CD4-positive, alpha-beta T cell (primary cell): ENCODE measurements at regions not wholly inside any gene's neighbourhood (a gene's known extent, or its start where the extent isn't known, plus 50 kb on each side); places are given as distances from the start of the nearest gene placed in this dataset.

Experiments
- ATAC-seq: fragments of 200-7000 bp; cut with Tn5 transposase; one replicate; pipeline ENCODE4 v1.10.0; 2022; ENCODE audit warnings: mild to moderate bottlenecking; ENCODE audit not compliant: poor library complexity
- CTCF ChIA-PET: fragments of 350-600 bp; sonication (Branson Sonifier 250); formaldehyde crosslinking; loops from one replicate; lab custom pipeline; 2021; ENCODE audit warnings: antibody characterized with exemption, inconsistent platforms; lab: Charles Lee
- POLR2A ChIA-PET: fragments of 350-600 bp; sonication (Branson Sonifier 250); formaldehyde crosslinking; loops from one replicate; lab custom pipeline; 2021; ENCODE audit warnings: antibody characterized with exemption, inconsistent platforms; lab: Charles Lee
- DNase-seq, 14 experiments: peaks; one replicate each; pipeline ENCODE4 v3.0.0-alpha.2; 2013 to 2020; ENCODE audit warnings: mixed read lengths in 2 of 14
- H3K27ac ChIP-seq, 2 donors: one replicate each; pipeline versions ENCODE4 v1.5.1 to v1.7.0; 2013; ENCODE audit warnings: low read length in 2 of 2, low read depth in 1 of 2, mild to moderate bottlenecking in 1 of 2
- H3K27me3 ChIP-seq, 2 experiments: 1 replicate in 1 of 2; 2 replicates in 1 of 2; pipeline versions ENCODE4 v1.6.1 to v1.7.0; 2013; ENCODE audit warnings: low read length in 2 of 2, control low read depth in 1 of 2, mild to moderate bottlenecking in 1 of 2, moderate library complexity in 1 of 2; ENCODE audit not compliant: insufficient read depth in 2 of 2, control insufficient read depth in 1 of 2
- H3K36me3 ChIP-seq: one replicate; pipeline ENCODE4 v1.6.1; 2013; ENCODE audit warnings: low read length, control low read depth; ENCODE audit not compliant: insufficient read depth
- H3K4me1 ChIP-seq: one replicate; pipeline ENCODE4 v1.6.1; 2013; ENCODE audit warnings: low read length, control low read depth; ENCODE audit not compliant: insufficient read depth
- H3K4me3 ChIP-seq: one replicate; pipeline ENCODE4 v1.5.1; 2013; ENCODE audit warnings: mild to moderate bottlenecking, low read length, moderate library complexity
- H3K9me3 ChIP-seq, 2 experiments: 1 replicate in 1 of 2; 2 replicates in 1 of 2; pipeline versions ENCODE4 v1.6.1 to v1.7.0; 2013; ENCODE audit warnings: low read length in 2 of 2, mild to moderate bottlenecking in 2 of 2, control low read depth in 1 of 2, moderate library complexity in 1 of 2; ENCODE audit not compliant: control insufficient read depth in 1 of 2, insufficient read depth in 1 of 2
- H3K27ac Mint-ChIP-seq: one replicate; pipeline ENCODE4 v1.8.0; 2020; ENCODE audit warnings: mixed read lengths
- H3K27me3 Mint-ChIP-seq: one replicate; pipeline ENCODE4 v1.8.0; 2021; ENCODE audit warnings: mixed read lengths
- H3K36me3 Mint-ChIP-seq: one replicate; pipeline ENCODE4 v1.8.0; 2021; ENCODE audit warnings: low read depth, mixed read lengths
- H3K4me1 Mint-ChIP-seq: one replicate; pipeline ENCODE4 v1.8.0; 2021; ENCODE audit warnings: low read depth, mixed read lengths
- H3K4me3 Mint-ChIP-seq: one replicate; pipeline ENCODE4 v1.8.0; 2020; ENCODE audit warnings: mild to moderate bottlenecking, mixed read lengths
- H3K9me3 Mint-ChIP-seq: one replicate; pipeline ENCODE4 v1.8.0; 2020; ENCODE audit warnings: mixed read lengths
- CTCF ChIP-seq: fragments of 200-600 bp; IDR thresholded peaks from one replicate; pipeline ENCODE4 v1.8.0; 2022; ENCODE audit warnings: antibody characterized with exemption, mild to moderate bottlenecking
- intact Hi-C, 2 experiments: fragments of 100-400 bp; cut with DNase I in 1 of 2; cut with micrococcal nuclease in 1 of 2; formaldehyde crosslinking; loops; one replicate each; pipeline versions ENCODE4 v1.15.1 to v1.9.0; 2023 to 2025; cut with DNase I, micrococcal nuclease

- H3K9me3 ChIP-seq = no peaks in the 10 kb centered on the region
- POLR2A ChIA-PET = no interaction called here
- CTCF ChIA-PET = no interaction called here
- Mint-ChIP-seq H3K27ac (no peak overlapping the region), H3K27me3 (no peaks in the 10 kb centered on the region), H3K4me3 (no peak overlapping the region), H3K4me1 (peaks cover 4% of the 10 kb centered on the region), H3K9me3 (no peaks in the 10 kb centered on the region), H3K36me3 (no peaks in the 10 kb centered on the region)
- H3K27ac ChIP-seq = no peak overlapping the region
- no peak for ATAC-seq
- H3K4me3 ChIP-seq = no peak overlapping the region
- H3K4me1 ChIP-seq = no peaks in the 10 kb centered on the region
- TF ChIP-seq CTCF = no peak
- H3K27me3 ChIP-seq = no peaks in the 10 kb centered on the region
- H3K36me3 ChIP-seq = no peaks in the 10 kb centered on the region
- intact Hi-C loops = no loop called here
- no peak for DNase-seq
Measured at GRCh38 chr3:152095472-152095871, 173.3 kb upstream of the MBNL1 start.

- no peak overlapping the region for H3K4me3 Mint-ChIP-seq
- no peaks in the 10 kb centered on the region for H3K9me3 Mint-ChIP-seq
- DNase-seq (no peak), ATAC-seq (no peak)
- ChIA-PET CTCF (no interaction called here), POLR2A (no interaction called here)
- Histone ChIP-seq H3K9me3 (no peaks in the 10 kb centered on the region), H3K4me1 (no peaks in the 10 kb centered on the region), H3K27me3 (no peaks in the 10 kb centered on the region), H3K4me3 (no peak overlapping the region), H3K36me3 (no peaks in the 10 kb centered on the region), H3K27ac (no peak overlapping the region)
- peaks cover 4% of the 10 kb centered on the region for H3K4me1 Mint-ChIP-seq
- no peak overlapping the region for H3K27ac Mint-ChIP-seq
- no peaks in the 10 kb centered on the region for H3K27me3 Mint-ChIP-seq
- no peaks in the 10 kb centered on the region for H3K36me3 Mint-ChIP-seq
- TF ChIP-seq CTCF = no peak
- intact Hi-C loops = no loop called here
Measured at GRCh38 chr3:152096280-152096906, 172.3 kb upstream of the MBNL1 start.

GRCh38 chr3:152097120-152097519 is 171.6 kb upstream of the MBNL1 start:
- DNase-seq (no peak), ATAC-seq (no peak)
- Histone ChIP-seq H3K4me3 (no peak overlapping the region), H3K36me3 (no peaks in the 10 kb centered on the region), H3K27me3 (no peaks in the 10 kb centered on the region), H3K9me3 (no peaks in the 10 kb centered on the region), H3K4me1 (no peaks in the 10 kb centered on the region), H3K27ac (no peak overlapping the region)
- ChIA-PET CTCF (no interaction called here), POLR2A (no interaction called here)
- intact Hi-C loops = no loop called here
- TF ChIP-seq CTCF = no peak
- no peaks in the 10 kb centered on the region for H3K36me3 Mint-ChIP-seq
- no peaks in the 10 kb centered on the region for H3K4me1 Mint-ChIP-seq
- no peaks in the 10 kb centered on the region for H3K27me3 Mint-ChIP-seq
- no peak overlapping the region for H3K4me3 Mint-ChIP-seq
- H3K9me3 Mint-ChIP-seq = no peaks in the 10 kb centered on the region
- no peak overlapping the region for H3K27ac Mint-ChIP-seq
